ENCODE measurements at regions not wholly inside any gene's neighbourhood (a gene's known extent, or its start where the extent isn't known, plus 50 kb on each side); places are given as distances from the start of the nearest gene placed in this dataset.

DNA sequence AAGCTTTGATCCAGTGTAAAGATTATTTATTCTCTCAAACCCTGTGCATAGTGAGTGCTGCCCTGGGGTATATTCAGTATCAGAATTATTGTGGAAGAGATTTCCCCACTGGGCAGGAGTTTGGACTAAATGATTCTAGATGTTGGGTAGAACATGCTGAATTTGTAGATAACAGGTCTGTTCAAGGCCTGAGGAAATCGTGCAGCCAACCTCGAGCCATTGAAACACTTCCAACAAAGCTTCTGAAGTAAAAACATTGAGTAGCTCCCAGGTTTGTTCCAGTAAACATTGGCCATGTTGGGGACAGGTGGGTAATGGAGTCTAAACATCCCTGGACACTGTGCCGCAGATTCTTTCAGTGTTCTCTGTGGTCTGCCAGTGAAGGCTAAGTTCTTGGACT is 87.5 kb downstream of the LLPH start:
- DNase-seq: no peak

GRCh38 chr12:66041651-66042363 is 88.7 kb downstream of the LLPH start:
- DNase-seq: no peak

- no peak for DNase-seq
Observed at GRCh38 chr12:66036317-66036716, 94.2 kb downstream of the LLPH start.

GRCh38 chr12:66035288-66035966 is 95.1 kb downstream of the LLPH start:
- no peak for DNase-seq

DNA sequence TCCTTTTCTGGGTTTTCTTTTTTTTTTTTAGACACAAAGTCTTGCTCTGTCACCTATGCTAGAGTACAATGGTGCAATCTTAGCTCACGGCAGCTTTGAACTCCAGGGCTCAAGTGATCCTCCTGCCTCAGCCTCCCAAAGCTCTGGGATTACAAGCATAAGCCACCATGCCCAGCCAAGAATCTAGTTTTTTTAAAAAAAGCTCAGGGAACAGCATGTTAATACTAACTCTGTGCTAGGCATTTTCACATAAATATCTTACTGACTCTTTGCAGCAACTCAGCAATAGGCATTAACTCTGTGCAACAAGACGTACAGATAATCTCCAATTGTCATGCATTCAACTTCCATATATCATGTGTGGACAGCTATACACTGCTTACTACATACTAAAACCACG is 97.4 kb downstream of the LLPH start:
- DNase-seq: no peak

DNA sequence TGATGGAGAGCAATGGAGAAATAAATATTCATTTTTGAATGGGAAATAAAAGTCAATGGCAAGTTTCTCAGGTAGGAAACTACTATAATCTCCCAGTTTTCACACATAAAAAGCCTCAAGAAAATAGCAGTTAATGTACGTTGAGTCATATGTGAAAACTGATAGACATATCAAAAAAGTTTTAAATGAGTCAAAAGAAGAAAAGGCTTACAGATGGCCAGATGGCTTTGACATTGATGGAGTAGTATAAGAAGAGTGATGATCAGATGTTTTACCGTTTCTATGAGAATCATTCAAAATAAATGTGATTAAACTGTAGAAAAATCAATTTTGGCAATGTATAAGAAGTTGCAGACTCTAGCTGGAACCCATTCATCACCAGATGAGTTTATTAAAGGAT is 97.8 kb downstream of the LLPH start:
- DNase-seq: no peak

GRCh38 chr12:66030217-66030781 is 100.3 kb downstream of the LLPH start:
- DNase-seq: no peak

DNA sequence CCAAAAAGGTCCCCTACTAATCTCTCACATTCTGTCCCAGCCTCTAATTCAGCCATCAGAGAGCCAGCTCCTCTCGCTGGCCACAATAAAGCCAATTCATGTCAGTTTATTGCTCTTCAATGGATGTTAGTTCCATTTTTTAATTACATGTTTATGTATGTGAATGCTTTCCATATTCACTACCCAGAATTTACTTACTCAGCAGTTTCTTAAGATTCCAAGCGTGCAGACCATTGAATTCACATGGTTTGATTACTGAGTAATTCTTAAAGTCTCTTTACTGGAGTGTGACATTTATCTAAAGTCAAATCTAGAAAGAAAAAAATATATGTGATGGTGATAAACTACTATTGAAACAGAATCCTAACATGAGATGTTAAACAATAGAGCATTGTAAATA is 102.2 kb downstream of the LLPH start:
- DNase-seq: no peak

DNA sequence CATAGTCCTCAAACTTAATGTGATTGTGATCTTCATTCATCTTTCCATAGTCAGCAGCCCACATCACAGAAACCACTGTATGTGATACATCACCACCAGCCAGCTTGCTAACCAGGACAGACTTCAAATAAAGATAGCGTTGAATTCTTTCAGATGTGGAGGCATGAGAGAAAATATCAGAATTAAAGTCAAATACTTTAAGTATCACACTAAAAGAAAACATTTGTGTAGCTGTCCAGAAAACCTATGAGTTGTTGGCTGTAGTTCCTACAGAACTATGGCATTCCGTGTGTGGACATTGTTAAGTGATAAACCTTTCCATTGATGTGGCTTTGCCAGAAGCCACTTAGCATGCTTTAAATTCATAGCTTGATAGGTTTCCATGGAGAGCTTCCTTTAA is 105.1 kb downstream of the LLPH start:
- DNase-seq: no peak

DNA sequence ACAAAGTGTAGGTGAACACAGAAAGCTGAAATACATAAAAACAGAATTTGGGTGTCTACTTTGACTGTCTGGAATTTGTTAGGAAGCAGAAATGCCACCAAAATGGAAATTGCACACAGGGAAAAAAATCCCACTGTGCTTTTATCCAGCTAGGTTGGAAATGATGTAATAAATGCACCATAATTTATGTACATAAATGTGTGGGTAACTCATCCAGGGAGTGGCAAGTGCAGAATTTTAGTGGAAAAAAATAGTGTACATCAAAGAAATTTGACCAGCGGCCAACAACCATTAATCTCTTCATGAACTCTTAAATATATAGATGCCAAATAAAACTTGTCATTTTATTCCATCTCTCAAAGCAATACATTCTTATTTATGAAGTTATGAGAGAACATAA is 105.6 kb downstream of the LLPH start:
- DNase-seq: no peak

DNA sequence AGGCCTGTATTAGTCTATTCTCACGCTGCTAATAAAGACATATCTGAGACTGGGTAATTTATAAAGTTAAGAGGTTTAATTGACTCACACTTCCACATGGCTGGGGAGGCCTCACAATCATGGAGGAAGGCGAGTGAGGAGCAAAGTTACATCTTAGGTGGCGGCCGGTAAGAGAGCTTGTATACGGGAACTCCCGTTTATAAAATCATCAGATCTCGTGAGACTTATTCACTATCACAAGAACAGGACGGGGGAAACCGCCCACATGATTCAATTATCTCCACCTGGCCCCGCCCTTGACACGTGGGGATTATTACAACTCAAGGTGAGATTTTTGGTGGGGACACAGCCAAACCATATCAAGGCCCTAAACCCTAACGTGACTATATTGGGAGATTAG is 110.1 kb downstream of the LLPH start:
- no peak for DNase-seq

- no peak for DNase-seq
Observed at GRCh38 chr12:66017736-66018135, 112.8 kb downstream of the LLPH start.
